Naive thymus-derived CD4-positive, alpha-beta T cell (primary cell): ENCODE measurements at regions not wholly inside any gene's neighbourhood (a gene's known extent, or its start where the extent isn't known, plus 50 kb on each side); places are given as distances from the start of the nearest gene placed in this dataset.
"Not testable (repeated sequence)": the region's sequence is repeated elsewhere in the genome, so short reads cannot be mapped to it uniquely, and the experiment has no call there.

Experiments used
- ATAC-seq: fragments of 150-1000 bp; cut with Tn5 transposase; 2 replicates; pipeline ENCODE4 v1.10.0; 2021; ENCODE audit warnings: mild to moderate bottlenecking, moderate library complexity
- CTCF ChIA-PET: fragments of 350-600 bp; sonication (Branson Sonifier 250); formaldehyde crosslinking; loops from one replicate; lab custom pipeline; 2021; ENCODE audit warnings: antibody characterized with exemption; lab: Charles Lee
- POLR2A ChIA-PET: fragments of 350-600 bp; sonication (Branson Sonifier 250); formaldehyde crosslinking; loops from one replicate; lab custom pipeline; 2021; ENCODE audit warnings: antibody characterized with exemption, inconsistent platforms; lab: Charles Lee
- DNase-seq, 9 donors: peaks; one replicate each; pipeline versions ENCODE4 v3.0.0 to v3.0.0-alpha.2; 2020 to 2022; ENCODE audit warnings: mixed read lengths in 1 of 9
- H3K27ac ChIP-seq: one replicate; pipeline ENCODE4 v1.7.0; 2013; ENCODE audit warnings: mild to moderate bottlenecking, low read depth, low read length, moderate library complexity
- H3K27me3 ChIP-seq, 2 donors: one replicate each; pipeline ENCODE4 v1.7.0; 2013; ENCODE audit warnings: low read length in 2 of 2, mild to moderate bottlenecking in 2 of 2, moderate library complexity in 2 of 2; ENCODE audit not compliant: control insufficient read depth in 2 of 2, insufficient read depth in 2 of 2
- H3K36me3 ChIP-seq, 3 experiments: 1 replicate in 2 of 3; 2 replicates in 1 of 3; pipeline ENCODE4 v1.7.0; 2013; ENCODE audit warnings: low read length in 3 of 3, mild to moderate bottlenecking in 3 of 3, moderate library complexity in 1 of 3; ENCODE audit not compliant: insufficient read depth in 3 of 3, control insufficient read depth in 2 of 3
- H3K4me1 ChIP-seq, 2 donors: one replicate each; pipeline ENCODE4 v1.7.0; 2013; ENCODE audit warnings: low read length in 2 of 2, mild to moderate bottlenecking in 2 of 2, moderate library complexity in 1 of 2; ENCODE audit not compliant: control insufficient read depth in 2 of 2, insufficient read depth in 2 of 2
- H3K4me3 ChIP-seq: 2 replicates; pipeline ENCODE4 v1.7.0; 2013; ENCODE audit warnings: mild to moderate bottlenecking, low read length
- H3K9me3 ChIP-seq, 3 experiments: 1 replicate in 2 of 3; 2 replicates in 1 of 3; pipeline ENCODE4 v1.7.0; 2013; ENCODE audit warnings: low read length in 3 of 3; ENCODE audit not compliant: control insufficient read depth in 2 of 3
- H3K27ac Mint-ChIP-seq, 9 donors: one replicate each; pipeline ENCODE4 v1.8.0; 2020 to 2022; ENCODE audit warnings: mixed read lengths in 9 of 9, mild to moderate bottlenecking in 8 of 9, moderate library complexity in 5 of 9, inconsistent platforms in 2 of 9
- H3K27me3 Mint-ChIP-seq, 5 donors: one replicate each; pipeline ENCODE4 v1.8.0; 2021 to 2022; ENCODE audit warnings: mixed read lengths in 5 of 5, mild to moderate bottlenecking in 1 of 5
- H3K36me3 Mint-ChIP-seq, 5 donors: one replicate each; pipeline ENCODE4 v1.8.0; 2020 to 2022; ENCODE audit warnings: mixed read lengths in 5 of 5, mild to moderate bottlenecking in 3 of 5, inconsistent platforms in 1 of 5
- H3K4me1 Mint-ChIP-seq, 7 donors: one replicate each; pipeline ENCODE4 v1.8.0; 2020 to 2022; ENCODE audit warnings: mixed read lengths in 7 of 7, mild to moderate bottlenecking in 3 of 7, inconsistent platforms in 1 of 7
- H3K4me3 Mint-ChIP-seq, 10 donors: one replicate each; pipeline ENCODE4 v1.8.0; 2020 to 2022; ENCODE audit warnings: mild to moderate bottlenecking in 10 of 10, mixed read lengths in 10 of 10, moderate library complexity in 6 of 10, inconsistent platforms in 2 of 10
- H3K9me3 Mint-ChIP-seq, 11 donors: one replicate each; pipeline ENCODE4 v1.8.0; 2020 to 2022; ENCODE audit warnings: mixed read lengths in 11 of 11, mild to moderate bottlenecking in 4 of 11, inconsistent platforms in 1 of 11, moderate library complexity in 1 of 11
- intact Hi-C, 2 donors: fragments of 100-400 bp; cut with micrococcal nuclease; formaldehyde crosslinking; loops; one replicate each; pipeline ENCODE4 v1.15.1; 2023

DNA sequence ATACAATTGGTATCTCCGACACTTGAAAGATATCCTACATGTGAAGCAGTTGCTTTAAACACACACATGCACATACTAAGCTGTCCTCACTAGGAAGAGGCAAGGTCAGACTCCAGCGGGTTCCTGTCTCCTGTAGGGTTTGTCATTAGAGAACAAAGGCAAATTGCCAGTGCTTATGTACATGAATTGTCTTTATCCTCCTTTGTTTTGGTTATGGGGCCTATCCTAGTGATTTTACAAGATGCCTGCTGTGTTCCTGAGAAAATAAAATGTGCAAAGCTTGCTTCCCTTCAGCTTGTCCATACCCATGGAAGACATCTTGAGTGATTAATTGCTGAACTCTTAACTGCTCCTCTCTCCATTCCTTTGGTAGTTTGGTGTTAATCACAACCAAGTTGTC is 86.7 kb upstream of the SLC39A10 start:
- Histone ChIP-seq H3K4me3 (no peak overlapping the region), H3K4me1 (peaks cover 0 to 34% of the 10 kb centered on the region in 2 donors), H3K27ac (no peak overlapping the region), H3K27me3 (no peaks in the 10 kb centered on the region), H3K9me3 (no peaks in the 10 kb centered on the region), H3K36me3 (no peaks in the 10 kb centered on the region)
- Mint-ChIP-seq H3K9me3 (peaks cover 0 to 11% (median 0%) of the 10 kb centered on the region in 11 donors), H3K27me3 (no peaks in the 10 kb centered on the region), H3K4me3 (peak overlapping the region in 2 of 10 donors; percentile 37 to 63), H3K36me3 (peaks cover 0 to 27% (median 5%) of the 10 kb centered on the region in 5 donors), H3K27ac (peak overlapping the region in 6 of 9 donors; percentile 9 to 85 (median 67)), H3K4me1 (peaks cover 18 to 67% (median 60%) of the 10 kb centered on the region in 7 donors)
- ATAC-seq (no peak), DNase-seq (no peak)
- ChIA-PET POLR2A (interaction anchor here (0.6 to 3.2 kb wide), 14 partner anchors 8 to 497 kb away, joined by 3 to 11 read pairs (median 4); partner anchors contain the start of gene SLC39A10), CTCF (interaction anchor here (0.6 to 2.0 kb wide), 8 partner anchors 8 to 92 kb away, joined by 3 to 9 read pairs (median 4); no protein-coding TSS in a partner anchor)
- intact Hi-C loops = no loop called here

DNA sequence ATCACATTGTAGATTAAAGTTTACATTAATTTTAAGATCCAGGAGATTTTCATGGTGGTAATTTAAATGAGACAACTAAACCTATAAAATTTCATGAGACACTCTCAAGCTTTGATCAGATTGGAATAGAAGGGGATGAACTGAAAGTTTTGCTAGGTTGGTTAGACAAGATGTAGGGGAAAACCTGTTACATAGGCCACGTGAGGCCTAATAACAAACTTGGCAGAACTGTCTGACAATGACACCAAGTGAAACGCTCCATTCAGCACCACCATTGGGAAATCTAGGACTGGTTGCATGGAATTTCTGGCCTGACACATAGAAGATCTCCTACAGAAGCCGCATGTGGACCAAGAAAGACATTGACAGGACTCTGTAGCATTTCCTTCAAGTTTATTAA is 87.8 kb upstream of the SLC39A10 start:
- ChIA-PET POLR2A (interaction anchor here (0.8 to 3.2 kb wide), 3 partner anchors 9 to 89 kb away, joined by 4 to 11 read pairs (median 6); no protein-coding TSS in a partner anchor), CTCF (interaction anchor here (0.7 to 2.0 kb wide), 4 partner anchors 71 to 250 kb away, joined by 4 to 6 read pairs (median 5); no protein-coding TSS in a partner anchor)
- Mint-ChIP-seq H3K4me1 (peaks cover 14 to 65% (median 60%) of the 10 kb centered on the region in 7 donors), H3K36me3 (peaks cover 0 to 27% (median 5%) of the 10 kb centered on the region in 5 donors), H3K27me3 (no peaks in the 10 kb centered on the region), H3K27ac (peak overlapping the region; percentile 42 to 85 (median 68)), H3K4me3 (peak overlapping the region in 3 of 10 donors; percentile 23), H3K9me3 (peaks cover 0 to 11% (median 0%) of the 10 kb centered on the region in 11 donors)
- no peak for DNase-seq
- Histone ChIP-seq H3K27ac (no peak overlapping the region), H3K4me3 (no peak overlapping the region), H3K9me3 (no peaks in the 10 kb centered on the region), H3K27me3 (no peaks in the 10 kb centered on the region), H3K4me1 (peaks cover 9 to 36% of the 10 kb centered on the region in 2 donors), H3K36me3 (no peaks in the 10 kb centered on the region)
- intact Hi-C loops = no loop called here
- no peak for ATAC-seq

DNA sequence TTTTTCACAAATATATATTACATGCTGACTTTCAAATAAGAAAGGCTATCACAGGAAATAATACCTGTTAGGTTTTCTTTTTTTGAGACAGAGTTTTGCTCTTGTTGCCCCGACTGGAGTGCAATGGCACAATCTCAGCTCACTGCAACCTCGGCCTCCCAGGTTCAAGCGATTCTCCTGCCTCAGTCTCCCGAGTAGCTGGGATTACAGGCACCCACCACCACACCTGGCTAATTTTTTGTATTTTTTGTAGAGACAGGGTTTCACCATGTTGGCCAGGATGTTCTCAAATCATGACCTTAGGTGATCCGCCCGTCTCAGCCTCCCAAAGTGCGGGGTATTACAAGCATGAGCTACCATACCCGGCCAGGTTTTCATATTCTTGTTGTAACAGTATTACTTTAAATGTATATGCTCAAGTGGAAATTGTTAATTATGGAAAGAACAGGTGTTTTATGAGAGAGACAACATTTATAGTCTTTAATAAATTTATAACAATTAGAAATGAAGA is 92.3 kb upstream of the SLC39A10 start:
- H3K36me3 ChIP-seq, DNase-seq, H3K27me3 Mint-ChIP-seq, H3K27me3 ChIP-seq, H3K9me3 ChIP-seq, ATAC-seq: not testable (repeated sequence)
- H3K27ac ChIP-seq = peak overlapping the region; percentile 38
- ChIA-PET CTCF (interaction anchor here (1.5 to 1.6 kb wide), 2 partner anchors 11 to 31 kb away, joined by 4 to 5 read pairs; no protein-coding TSS in a partner anchor), POLR2A (interaction anchor here (1.3 to 16.3 kb wide), 5 partner anchors 9 to 95 kb away, joined by 3 to 293 read pairs (median 7); partner anchors contain the start of gene SLC39A10)
- Mint-ChIP-seq H3K36me3 (peaks cover 0 to 17% (median 4%) of the 10 kb centered on the region in 5 donors), H3K27ac (peak overlapping the region; percentile 76 to 94 (median 88)), H3K9me3 (peaks cover 0 to 15% (median 0%) of the 10 kb centered on the region in 11 donors), H3K4me3 (peak overlapping the region in 5 of 10 donors; percentile 23 to 63 (median 25)), H3K4me1 (peaks cover 30 to 63% (median 56%) of the 10 kb centered on the region in 7 donors)
- intact Hi-C loops = loop anchor here in 1 of 2 donors (1.0 to 5.0 kb wide), 5 partner anchors 28 to 608 kb away; partner anchors contain the start of genes DNAH7, SLC39A10 and STK17B
- H3K4me1 ChIP-seq = peaks cover 40 to 48% of the 10 kb centered on the region in 2 donors
- peak overlapping the region; percentile 2 for H3K4me3 ChIP-seq

DNA sequence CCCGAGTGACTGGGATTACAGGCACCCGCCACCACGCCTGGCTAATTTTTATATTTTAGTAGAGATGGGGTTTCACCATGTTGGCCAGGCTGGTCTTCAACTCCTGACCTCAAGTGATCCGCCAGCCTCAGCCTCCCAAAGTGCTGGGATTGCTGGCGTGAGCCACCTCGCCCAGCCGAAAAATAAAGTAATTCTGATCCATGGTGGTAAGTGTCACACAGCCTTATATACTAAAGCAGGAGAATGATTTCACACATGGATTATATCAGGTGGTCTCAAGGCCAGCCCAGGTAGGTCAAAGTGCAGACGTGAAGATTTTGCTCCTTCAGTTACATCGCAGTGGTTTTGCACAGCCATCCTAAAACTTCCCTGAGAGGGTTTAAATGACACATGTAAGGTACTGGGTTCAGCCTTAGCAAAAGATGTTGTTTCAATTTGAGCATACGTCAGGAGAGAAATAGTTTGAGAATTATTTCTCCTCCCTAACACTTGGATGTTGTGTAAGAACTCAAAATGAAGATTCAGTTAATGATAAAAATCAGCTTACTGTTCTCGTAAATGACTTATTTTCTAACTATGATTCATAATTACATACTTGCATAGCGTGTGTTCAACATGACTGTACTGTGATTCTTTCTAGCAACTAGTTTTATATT is 93.0 kb upstream of the SLC39A10 start:
- H3K4me1 Mint-ChIP-seq = peaks cover 31 to 63% (median 56%) of the 10 kb centered on the region in 7 donors
- intact Hi-C loops = loop anchor here in 1 of 2 donors (1.0 to 5.0 kb wide), 5 partner anchors 28 to 608 kb away; partner anchors contain the start of genes DNAH7, SLC39A10 and STK17B
- H3K4me3 ChIP-seq = peak overlapping the region; percentile 2

DNA sequence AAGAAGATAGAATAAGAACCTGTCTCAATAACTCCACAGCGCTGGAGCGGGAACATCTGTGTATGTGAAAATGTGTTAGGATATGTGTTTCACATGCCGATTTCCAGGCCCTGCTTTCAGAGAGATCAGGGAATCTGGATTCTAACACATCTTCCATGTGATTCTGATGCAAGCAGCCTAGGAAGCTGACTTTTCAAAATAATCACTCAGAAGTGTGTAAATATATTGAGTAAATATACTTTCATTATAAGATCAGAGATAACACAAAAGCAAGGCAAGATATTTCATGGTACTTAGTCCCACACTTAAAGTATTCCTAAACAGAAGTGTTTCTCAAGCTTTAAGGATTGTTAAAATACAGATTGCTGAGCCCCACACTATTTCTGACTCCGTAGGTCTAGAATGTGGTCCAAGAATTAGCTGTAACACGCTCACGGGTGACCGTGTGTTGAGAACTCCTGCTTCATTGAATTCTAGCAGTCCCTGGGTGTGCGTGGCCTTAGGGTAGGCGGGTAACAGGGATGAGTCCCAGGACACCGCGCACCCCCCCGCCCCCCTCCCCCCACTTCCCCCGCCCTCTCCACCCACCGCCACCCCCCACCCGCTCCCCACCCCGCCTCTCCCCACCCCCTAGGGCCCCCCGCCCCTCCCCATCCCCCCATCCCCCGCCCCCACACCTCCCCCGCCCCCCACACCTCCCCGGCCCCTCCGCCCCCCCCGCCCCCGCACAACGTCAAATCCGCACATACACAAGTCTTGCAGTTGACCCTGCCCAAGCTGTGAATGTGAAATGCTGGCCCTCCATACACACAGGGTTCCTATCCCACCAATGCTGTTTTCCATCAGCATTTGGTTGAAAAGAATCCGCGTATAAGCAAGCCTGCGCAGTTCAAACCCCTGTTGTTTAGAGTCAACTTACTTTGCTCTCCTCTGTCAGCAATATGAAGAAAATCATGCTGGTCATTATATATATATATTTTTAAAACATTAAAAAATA is 94.2 kb upstream of the SLC39A10 start:
- ATAC-seq = no peak
- no peaks in the 10 kb centered on the region for H3K27me3 Mint-ChIP-seq
- H3K4me1 ChIP-seq = peaks cover 56 to 57% of the 10 kb centered on the region in 2 donors

More for the DNA sequence above, 93.0 kb upstream of the SLC39A10 start:
- CTCF ChIA-PET = interaction anchor here (1.5 to 1.6 kb wide), 2 partner anchors 12 to 30 kb away, joined by 4 to 5 read pairs; no protein-coding TSS in a partner anchor
- H3K36me3 ChIP-seq = no peaks in the 10 kb centered on the region
- H3K36me3 Mint-ChIP-seq = peaks cover 0 to 13% (median 4%) of the 10 kb centered on the region in 5 donors
- H3K4me1 ChIP-seq = peaks cover 47 to 49% of the 10 kb centered on the region in 2 donors
- no peaks in the 10 kb centered on the region for H3K9me3 ChIP-seq
- H3K27me3 Mint-ChIP-seq = no peaks in the 10 kb centered on the region
- H3K4me3 Mint-ChIP-seq = peak overlapping the region in 9 of 10 donors; percentile 39 to 70 (median 53)
- peak in 2 of 9 donors; percentile 34 to 42 for DNase-seq
- peaks cover 0 to 15% (median 0%) of the 10 kb centered on the region in 11 donors for H3K9me3 Mint-ChIP-seq
- peak overlapping the region; percentile 38 for H3K27ac ChIP-seq
- peak overlapping the region; percentile 74 to 94 (median 87) for H3K27ac Mint-ChIP-seq
- H3K27me3 ChIP-seq = no peaks in the 10 kb centered on the region
- ATAC-seq = peak; percentile 11
- POLR2A ChIA-PET = interaction anchor here (1.3 to 16.3 kb wide), 4 partner anchors 9 to 93 kb away, joined by 3 to 293 read pairs (median 14); partner anchors contain the start of gene SLC39A10

More for the DNA sequence above, 94.2 kb upstream of the SLC39A10 start:
- Histone ChIP-seq H3K36me3 (no peaks in the 10 kb centered on the region), H3K9me3 (no peaks in the 10 kb centered on the region), H3K27me3 (no peaks in the 10 kb centered on the region), H3K4me3 (peak overlapping the region; percentile 33), H3K27ac (peak overlapping the region; percentile 71)
- H3K27ac Mint-ChIP-seq = peak overlapping the region; percentile 89 to 99 (median 94)
- peak in 1 of 9 donors; percentile 26 for DNase-seq
- ChIA-PET CTCF (interaction anchor here (0.7 to 5.1 kb wide), 6 partner anchors 7 to 324 kb away, joined by 3 to 28 read pairs (median 4); no protein-coding TSS in a partner anchor), POLR2A (interaction anchor here (0.6 to 16.3 kb wide), 6 partner anchors 12 to 96 kb away, joined by 3 to 293 read pairs (median 16); partner anchors contain the start of gene SLC39A10)
- intact Hi-C loops = loop anchor here (1.0 to 5.0 kb wide), 3 partner anchors 9 to 609 kb away; partner anchors contain the start of genes DNAH7 (in 1 of the 2) and STK17B (in 1 of the 2)
- peaks cover 0 to 20% (median 4%) of the 10 kb centered on the region in 5 donors for H3K36me3 Mint-ChIP-seq
- peaks cover 0 to 15% (median 2%) of the 10 kb centered on the region in 11 donors for H3K9me3 Mint-ChIP-seq
- H3K4me3 Mint-ChIP-seq = peak overlapping the region; percentile 45 to 89 (median 70)
- peaks cover 37 to 71% (median 64%) of the 10 kb centered on the region in 7 donors for H3K4me1 Mint-ChIP-seq
